GM12878 (cell line): ENCODE measurements at regions not wholly inside any gene's neighbourhood (a gene's known extent, or its start where the extent isn't known, plus 50 kb on each side); places are given as distances from the start of the nearest gene placed in this dataset.
"Not testable (repeated sequence)": the region's sequence is repeated elsewhere in the genome, so short reads cannot be mapped to it uniquely, and the experiment has no call there.

Experiments used
- ATAC-seq: fragments of 200-7000 bp; cut with Tn5 transposase; 3 replicates; pipeline ENCODE4 v1.9.1; 2020; ENCODE audit warnings: mild to moderate bottlenecking, moderate library complexity
- BruUV-seq: library from RNA; stranded (reverse); fragments of 400-500 nt; replicated peaks from 2 replicates; lab custom pipeline; 2021; lab: Mats Ljungman, UMichigan
- CTCF ChIA-PET: fragments of 300-600 bp; sonication (Branson Sonifier 250); formaldehyde crosslinking; extraction: SDS; loops from one replicate; lab custom pipeline; 2021; ENCODE audit warnings: inconsistent platforms; lab: Yijun Ruan, JAX
- POLR2A ChIA-PET: fragments of 350-600 bp; formaldehyde crosslinking; extraction: SDS; loops from one replicate; lab custom pipeline; 2021; ENCODE audit warnings: inconsistent platforms; lab: Charles Lee
- RAD21 ChIA-PET: fragments of 300-600 bp; sonication (Branson Sonifier 250); formaldehyde crosslinking; loops from one replicate; lab custom pipeline; 2023; ENCODE audit warnings: antibody characterized with exemption; ENCODE audit not compliant: unreplicated experiment; lab: Charles Lee
- SMC1A ChIA-PET: fragments of 300-600 bp; sonication (Branson Sonifier 250); formaldehyde crosslinking; loops from one replicate; lab custom pipeline; 2023; ENCODE audit not compliant: unreplicated experiment, uncharacterized antibody; lab: Charles Lee
- DNase-seq: peaks from one replicate; pipeline ENCODE4 v3.0.0-alpha.2; 2011; ENCODE audit warnings: low read depth, low spot score
- FAIRE-seq: peaks from 3 replicates; lab custom pipeline; 2011; peaks lifted over from hg19 to GRCh38; lab: Jason Lieb, UNC
- H2AFZ ChIP-seq: 2 replicates; pipeline ENCODE4 v1.6.0; 2011; ENCODE audit warnings: low read depth, low read length, control low read depth; ENCODE audit not compliant: control insufficient read depth
- H3K27ac ChIP-seq: 2 replicates; pipeline ENCODE4 v1.5.1; 2011; ENCODE audit warnings: control low read depth; ENCODE audit not compliant: control insufficient read depth, insufficient read depth
- H3K27me3 ChIP-seq, 2 experiments: replicated peaks in 1 of 2; 2 replicates each; pipeline versions ENCODE4 v1.6.0 to v1.6.1; 2011; ENCODE audit warnings: low read length in 1 of 2; ENCODE audit not compliant: control insufficient read depth in 2 of 2, insufficient read depth in 2 of 2
- H3K36me3 ChIP-seq, 2 experiments: 2 replicates each; pipeline ENCODE4 v1.5.1; 2011; ENCODE audit warnings: low read length in 1 of 2; ENCODE audit not compliant: control insufficient read depth in 2 of 2, insufficient read depth in 2 of 2
- H3K4me1 ChIP-seq: 2 replicates; pipeline ENCODE4 v1.6.1; 2011; ENCODE audit warnings: mild to moderate bottlenecking, low read length, moderate library complexity, mixed read lengths; ENCODE audit not compliant: control insufficient read depth, insufficient read depth
- H3K4me2 ChIP-seq: 2 replicates; pipeline ENCODE4 v1.6.0; 2011; ENCODE audit warnings: control low read depth; ENCODE audit not compliant: control insufficient read depth, insufficient read depth
- H3K4me3 ChIP-seq: fragments of 200-600 bp; sonication (generic); 2 replicates; pipeline ENCODE4 v1.5.1; 2016
- H3K79me2 ChIP-seq: 2 replicates; pipeline ENCODE4 v1.6.0; 2011; ENCODE audit warnings: low read length; ENCODE audit not compliant: control insufficient read depth, insufficient read depth
- H3K9ac ChIP-seq: 2 replicates; pipeline ENCODE4 v1.8.0; 2011; ENCODE audit warnings: low read length, control low read depth, mixed read lengths; ENCODE audit not compliant: control insufficient read depth, insufficient read depth
- H3K9me3 ChIP-seq: replicated peaks from 3 replicates; pipeline ENCODE4 v1.5.1; 2011; ENCODE audit warnings: mild to moderate bottlenecking, low read length; ENCODE audit not compliant: control insufficient read depth, insufficient read depth
- H4K20me1 ChIP-seq: 2 replicates; pipeline ENCODE4 v1.6.0; 2011; ENCODE audit not compliant: control insufficient read depth, insufficient read depth
- ATF3 ChIP-seq: IDR thresholded peaks from 2 replicates; pipeline ENCODE4 v1.6.1; 2011; ENCODE audit warnings: low read depth, mild to moderate bottlenecking, low read length, moderate library complexity, borderline replicate concordance; ENCODE audit errors: extremely low read depth
- ATF7 ChIP-seq: fragments of 450-650 bp; IDR thresholded peaks from 2 replicates; pipeline ENCODE4 v1.6.1; 2016; ENCODE audit warnings: low read depth, mild to moderate bottlenecking
- MYC ChIP-seq: IDR thresholded peaks from 2 replicates; pipeline ENCODE4 v1.6.1; 2011; ENCODE audit warnings: mild to moderate bottlenecking, low read length, moderate library complexity, inconsistent platforms; ENCODE audit not compliant: insufficient read depth, insufficient replicate concordance, insufficient read length, severe bottlenecking
- NFYB ChIP-seq: IDR thresholded peaks from 2 replicates; pipeline ENCODE4 v1.6.1; 2011; ENCODE audit warnings: low read depth, mild to moderate bottlenecking, low read length, improper control_type of control experiment, moderate library complexity; ENCODE audit not compliant: insufficient read depth
- ZBTB33 ChIP-seq: fragments of 450-650 bp; IDR thresholded peaks from 2 replicates; pipeline ENCODE4 v1.6.1; 2017; ENCODE audit warnings: mild to moderate bottlenecking
- WGBS: methylation state at CpG from one replicate; pipeline ENCODE4 v1.1.6; 2016; ENCODE audit warnings: low lambda C conversion rate; ENCODE audit not compliant: insufficient replicate concordance, insufficient coverage; ENCODE audit errors: missing lambda C conversion rate; 5-methylcytosine and 5-hydroxymethylcytosine counted together
- in situ Hi-C: fragments of 300-500 bp; cut with MboI; formaldehyde crosslinking; loops from 9 replicates; pipeline ENCODE4 v1.14.3; 2018; ENCODE audit warnings: mixed read lengths
- intact Hi-C: fragments of 100-400 bp; cut with micrococcal nuclease; formaldehyde crosslinking; loops from one replicate; pipeline ENCODE4 v1.14.2; 2022; ENCODE audit not compliant: unreplicated experiment

DNA sequence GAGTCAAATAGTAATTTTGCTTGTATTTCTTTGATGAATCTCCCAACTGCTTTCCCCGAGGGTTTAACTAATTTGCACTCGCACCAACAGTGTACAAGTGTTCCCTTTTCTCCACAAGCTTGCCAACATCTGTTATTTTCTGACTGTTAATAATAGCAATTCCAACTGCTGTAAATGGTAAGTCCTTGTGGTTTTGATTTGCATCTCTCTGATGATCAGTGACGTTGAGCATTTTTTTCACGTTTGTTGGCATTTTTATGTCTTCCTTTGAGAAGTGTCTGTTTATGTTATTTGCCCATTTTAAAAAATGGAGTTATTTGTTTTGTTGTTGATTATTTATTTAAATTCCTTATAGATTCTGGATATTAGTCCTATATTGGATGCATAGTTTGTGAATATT, 399.8 kb upstream of the MAN1A1 start (continued):
- TF ChIP-seq ZBTB33 (no peak), NFYB (no peak), MYC (no peak), ATF3 (no peak), ATF7 (no peak)

DNA sequence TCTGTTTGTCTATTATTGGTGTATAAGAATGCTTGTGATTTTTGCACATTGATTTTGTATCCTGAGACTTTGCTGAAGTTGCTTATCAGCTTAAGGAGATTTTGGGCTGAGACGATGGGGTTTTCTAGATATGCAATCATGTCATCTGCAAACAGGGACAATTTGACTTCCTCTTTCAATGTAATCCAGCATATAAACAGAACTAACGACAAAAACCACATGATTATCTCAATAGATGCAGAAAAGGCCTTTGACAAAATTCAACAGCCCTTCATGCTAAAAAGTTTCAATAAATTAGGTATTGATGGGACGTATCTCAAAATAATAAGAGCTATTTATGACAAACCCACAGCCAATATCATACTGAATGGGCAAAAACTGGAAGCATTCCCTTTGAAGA, 399.0 kb upstream of the MAN1A1 start:
- intact Hi-C loops: loop anchor here (10.0 kb wide), 2 partner anchors 396 to 526 kb away; no protein-coding TSS in a partner anchor

More for the DNA sequence above, 399.0 kb upstream of the MAN1A1 start:
- H3K4me1 ChIP-seq, ATAC-seq, H3K27ac ChIP-seq, H2AFZ ChIP-seq, FAIRE-seq, H3K36me3 ChIP-seq, H3K9ac ChIP-seq, RAD21 ChIA-PET, H3K27me3 ChIP-seq, SMC1A ChIA-PET, H3K4me3 ChIP-seq, POLR2A ChIA-PET, H3K9me3 ChIP-seq, H3K79me2 ChIP-seq, H4K20me1 ChIP-seq, in situ Hi-C loops, H3K4me2 ChIP-seq, DNase-seq, CTCF ChIA-PET, BruUV-seq: not testable (repeated sequence)
- WGBS: 15% methylated on average over 3 of the region's 3 CpGs
